ENCODE measurements at regions not wholly inside any gene's neighbourhood (a gene's known extent, or its start where the extent isn't known, plus 50 kb on each side); places are given as distances from the start of the nearest gene placed in this dataset.
"Not testable (repeated sequence)": the region's sequence is repeated elsewhere in the genome, so short reads cannot be mapped to it uniquely, and the experiment has no call there.

DNA sequence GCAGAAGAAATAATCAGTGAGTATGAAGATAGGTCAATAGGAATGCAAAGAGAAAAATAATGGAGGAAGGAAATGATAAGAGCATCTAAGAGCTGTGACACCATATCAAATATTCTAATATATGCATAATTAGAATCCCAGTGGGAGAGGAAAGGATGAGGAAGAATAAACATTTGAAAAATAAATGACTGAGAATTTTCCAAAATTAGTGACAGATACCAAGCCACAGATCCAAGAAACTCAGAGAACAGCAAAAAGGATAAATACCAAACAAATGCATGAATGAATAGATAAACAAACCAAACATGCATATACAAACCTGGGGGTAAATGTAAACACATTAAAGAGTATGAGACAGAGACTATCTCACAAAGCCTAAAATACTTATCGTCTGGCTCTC is 101.4 kb downstream of the PRR15 start:
- H3K79me2 ChIP-seq (ENCODE audit: insufficient read depth, low read depth), result peaks cover 99% of the 10 kb centered on the region
- not testable (repeated sequence) for H4K20me1 ChIP-seq (ENCODE audit: insufficient read depth); H3K9ac ChIP-seq; H2AFZ ChIP-seq (ENCODE audit: low read depth); H3K36me3 ChIP-seq (ENCODE audit: insufficient read depth); H3K27me3 ChIP-seq (ENCODE audit: insufficient read depth, low read depth); H3K4me3 ChIP-seq (IDR thresholded peaks at IDR 0.05; ENCODE audit: insufficient read depth, low read depth, low read length)
- H3K27ac ChIP-seq, result peak overlapping the region; percentile 75; the same call in 1 of the 2 replicates
- peaks cover 98% of the 10 kb centered on the region for H3K4me1 ChIP-seq (ENCODE audit: low read depth, poor library complexity, severe bottlenecking)
- peak overlapping the region; percentile 87 for H3K4me2 ChIP-seq

DNA sequence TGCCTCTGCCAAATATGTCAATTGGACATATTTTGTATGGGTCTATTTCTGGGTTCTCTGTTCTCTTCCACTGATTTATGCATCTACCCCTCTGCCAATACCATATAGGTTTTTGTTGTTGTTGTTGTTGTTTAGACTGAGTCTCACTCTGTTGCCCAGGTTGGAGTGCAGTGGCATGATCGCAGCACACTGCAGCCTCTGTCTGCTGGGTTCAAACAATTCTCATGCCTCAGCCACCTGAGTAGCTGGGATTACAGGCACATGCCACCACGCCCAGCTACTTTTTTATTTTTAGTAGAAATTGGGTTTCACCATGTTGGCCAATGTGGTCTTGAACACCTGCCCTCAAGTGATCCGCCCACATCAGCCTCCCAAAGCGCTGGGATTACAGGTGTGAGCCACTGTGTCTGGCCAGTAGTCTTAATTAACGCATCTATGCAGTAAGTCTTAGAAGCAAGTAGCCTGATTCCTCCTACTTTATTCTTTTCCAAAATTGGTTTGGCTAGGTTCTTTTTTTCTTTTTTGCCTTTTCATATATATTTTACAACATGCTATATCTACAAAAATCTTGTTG is 103.5 kb downstream of the PRR15 start:
- H3K27me3 ChIP-seq (ENCODE audit: insufficient read depth, low read depth); H3K4me3 ChIP-seq (IDR thresholded peaks at IDR 0.05; ENCODE audit: insufficient read depth, low read depth, low read length); H3K9ac ChIP-seq; H4K20me1 ChIP-seq (ENCODE audit: insufficient read depth); H3K36me3 ChIP-seq (ENCODE audit: insufficient read depth); H2AFZ ChIP-seq (ENCODE audit: low read depth): not testable (repeated sequence)
- peaks cover 98% of the 10 kb centered on the region for H3K4me1 ChIP-seq (ENCODE audit: low read depth, poor library complexity, severe bottlenecking)
- H3K79me2 ChIP-seq (ENCODE audit: insufficient read depth, low read depth), result peaks cover 99% of the 10 kb centered on the region
- peak overlapping the region; percentile 41 for H3K27ac ChIP-seq
- peak overlapping the region; percentile 50 for H3K4me2 ChIP-seq

DNA sequence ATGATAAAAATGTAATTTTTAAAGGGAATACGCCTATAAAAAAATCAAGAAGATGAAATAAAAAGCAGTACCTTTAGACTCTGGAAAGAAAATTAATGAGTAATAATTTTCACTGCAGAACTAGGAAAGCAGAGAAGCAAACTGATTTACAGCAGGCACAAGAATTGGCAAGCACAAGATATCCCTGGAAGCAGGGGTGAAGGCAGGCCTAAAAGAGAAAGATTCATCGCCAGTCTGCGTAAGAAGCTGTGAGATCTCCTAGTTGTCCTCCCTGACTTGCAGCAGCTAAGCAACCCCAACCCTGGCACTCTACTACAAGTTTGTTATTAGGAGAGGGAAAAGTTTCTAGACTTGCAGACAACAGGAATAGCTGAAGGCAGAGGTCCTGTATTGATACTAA is 107.7 kb downstream of the PRR15 start:
- peak overlapping the region; percentile 93 for H3K4me2 ChIP-seq
- H3K27me3 ChIP-seq (ENCODE audit: insufficient read depth, low read depth); H2AFZ ChIP-seq (ENCODE audit: low read depth); H3K36me3 ChIP-seq (ENCODE audit: insufficient read depth); H3K9ac ChIP-seq; H3K4me3 ChIP-seq (IDR thresholded peaks at IDR 0.05; ENCODE audit: insufficient read depth, low read depth, low read length); H4K20me1 ChIP-seq (ENCODE audit: insufficient read depth): not testable (repeated sequence)
- H3K27ac ChIP-seq, result peak overlapping the region; percentile 97; the same call in 1 of the 2 replicates
- peaks cover 95% of the 10 kb centered on the region for H3K4me1 ChIP-seq (ENCODE audit: low read depth, poor library complexity, severe bottlenecking)
- peaks cover 93% of the 10 kb centered on the region for H3K79me2 ChIP-seq (ENCODE audit: insufficient read depth, low read depth)

DNA sequence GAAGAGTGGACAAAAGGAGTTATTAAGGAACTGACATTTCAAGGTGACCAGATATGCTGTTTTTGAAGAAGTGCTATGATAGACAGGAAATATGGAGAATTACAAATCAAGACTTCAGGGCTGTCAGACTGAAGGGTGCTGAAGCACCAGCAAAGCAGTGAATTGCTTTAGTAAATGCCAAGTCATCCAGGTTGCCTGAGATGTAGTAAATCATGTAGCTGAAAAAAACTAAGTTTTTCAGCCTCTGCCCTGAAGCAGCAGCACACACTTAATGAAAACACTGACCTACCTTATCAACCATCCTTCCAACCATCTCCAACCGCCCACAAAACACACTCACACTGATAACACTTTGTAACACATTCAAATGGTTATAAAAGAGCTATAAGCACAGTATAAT is 110.0 kb downstream of the PRR15 start:
- peak overlapping the region; percentile 97 for H3K27ac ChIP-seq
- not testable (repeated sequence) for H2AFZ ChIP-seq (ENCODE audit: low read depth); H3K4me3 ChIP-seq (IDR thresholded peaks at IDR 0.05; ENCODE audit: insufficient read depth, low read depth, low read length); H3K36me3 ChIP-seq (ENCODE audit: insufficient read depth); H4K20me1 ChIP-seq (ENCODE audit: insufficient read depth); H3K27me3 ChIP-seq (ENCODE audit: insufficient read depth, low read depth)
- peaks cover 94% of the 10 kb centered on the region for H3K79me2 ChIP-seq (ENCODE audit: insufficient read depth, low read depth)
- peak overlapping the region; percentile 73 for H3K4me2 ChIP-seq
- H3K9ac ChIP-seq, result peak overlapping the region; percentile 17; the same call in 1 of the 2 replicates
- peaks cover 97% of the 10 kb centered on the region for H3K4me1 ChIP-seq (ENCODE audit: low read depth, poor library complexity, severe bottlenecking)

DNA sequence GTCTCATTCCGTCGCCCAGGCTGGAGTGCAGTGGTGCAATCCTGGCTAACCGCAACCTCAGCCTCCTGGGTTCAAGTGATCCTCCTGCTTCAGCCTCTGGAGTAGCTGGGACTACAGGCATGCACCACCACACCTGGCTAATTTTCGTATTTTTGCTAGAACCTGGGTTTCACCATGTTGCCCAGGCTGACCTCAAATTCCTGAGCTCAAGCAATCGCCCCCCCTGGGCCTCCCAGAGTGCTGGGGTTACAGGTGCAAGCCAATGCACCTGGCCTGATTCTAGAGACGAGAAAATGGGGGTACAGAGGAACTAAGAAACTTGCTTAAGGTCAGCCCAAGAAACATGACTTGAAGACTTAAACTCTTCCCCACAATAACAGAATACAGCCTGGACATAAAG is 111.0 kb downstream of the PRR15 start:
- not testable (repeated sequence) for H2AFZ ChIP-seq (ENCODE audit: low read depth); H3K27me3 ChIP-seq (ENCODE audit: insufficient read depth, low read depth); H3K4me3 ChIP-seq (IDR thresholded peaks at IDR 0.05; ENCODE audit: insufficient read depth, low read depth, low read length); H4K20me1 ChIP-seq (ENCODE audit: insufficient read depth); H3K36me3 ChIP-seq (ENCODE audit: insufficient read depth)
- peak overlapping the region; percentile 73 for H3K4me2 ChIP-seq
- H3K9ac ChIP-seq, result peak overlapping the region; percentile 34; the same call in 1 of the 2 replicates
- peak overlapping the region; percentile 97 for H3K27ac ChIP-seq
- H3K79me2 ChIP-seq (ENCODE audit: insufficient read depth, low read depth), result peaks cover 94% of the 10 kb centered on the region
- peaks cover 97% of the 10 kb centered on the region for H3K4me1 ChIP-seq (ENCODE audit: low read depth, poor library complexity, severe bottlenecking)

DNA sequence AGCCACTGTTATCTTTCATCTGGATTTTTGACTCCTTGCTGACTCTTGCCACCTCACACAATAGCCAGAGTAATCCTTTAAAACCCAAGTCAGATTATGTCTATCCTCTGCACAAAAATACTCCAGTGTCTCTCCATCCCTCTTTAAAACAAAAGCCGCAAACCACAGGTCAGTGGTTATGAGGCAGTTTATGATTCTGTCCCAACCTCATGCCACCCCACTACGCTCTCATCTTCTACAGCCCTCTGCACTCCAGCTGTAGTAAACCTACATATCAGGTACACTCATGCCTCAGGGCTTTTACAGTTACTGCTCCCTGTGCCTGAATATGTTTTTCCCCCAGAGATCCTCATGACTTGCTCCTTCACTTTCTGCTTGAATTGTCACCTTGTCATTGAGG is 113.6 kb downstream of the PRR15 start:
- not testable (repeated sequence) for H3K36me3 ChIP-seq (ENCODE audit: insufficient read depth); H2AFZ ChIP-seq (ENCODE audit: low read depth); H3K27me3 ChIP-seq (ENCODE audit: insufficient read depth, low read depth); H3K4me3 ChIP-seq (IDR thresholded peaks at IDR 0.05; ENCODE audit: insufficient read depth, low read depth, low read length); H4K20me1 ChIP-seq (ENCODE audit: insufficient read depth)
- Histone ChIP-seq H3K9ac (peak overlapping the region; percentile 26; the same call in 1 of the 2 replicates), H3K27ac (peak overlapping the region; percentile 97), H3K4me1 (ENCODE audit: low read depth, poor library complexity, severe bottlenecking) (peaks cover 74% of the 10 kb centered on the region), H3K4me2 (peak overlapping the region; percentile 98), H3K79me2 (ENCODE audit: insufficient read depth, low read depth) (peaks cover 94% of the 10 kb centered on the region)

DNA sequence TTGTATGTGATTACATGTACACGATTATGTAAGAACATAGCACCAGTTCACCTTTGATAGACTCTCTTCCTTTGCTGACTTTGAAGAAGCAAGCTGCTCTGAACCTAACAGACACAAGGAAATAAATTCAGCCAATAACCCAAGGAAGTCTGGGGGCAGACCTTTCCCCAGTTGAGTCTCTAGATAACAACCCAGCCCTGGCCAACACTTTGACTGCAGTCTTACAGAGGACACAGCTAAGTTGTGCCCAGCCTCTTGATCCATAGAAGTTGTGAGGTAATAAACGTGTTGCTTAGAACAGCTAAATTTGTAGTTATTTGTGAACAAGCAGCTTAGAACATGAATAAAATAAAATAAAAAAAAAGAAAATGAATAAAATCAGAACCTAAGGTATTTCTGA is 116.3 kb downstream of the PRR15 start:
- H3K9ac ChIP-seq, result peak overlapping the region; percentile 95
- peaks cover 99% of the 10 kb centered on the region for H3K79me2 ChIP-seq (ENCODE audit: insufficient read depth, low read depth)
- H3K4me1 ChIP-seq (ENCODE audit: low read depth, poor library complexity, severe bottlenecking), result peaks cover 49% of the 10 kb centered on the region
- H2AFZ ChIP-seq (ENCODE audit: low read depth); H3K36me3 ChIP-seq (ENCODE audit: insufficient read depth); H3K4me3 ChIP-seq (IDR thresholded peaks at IDR 0.05; ENCODE audit: insufficient read depth, low read depth, low read length); H3K27me3 ChIP-seq (ENCODE audit: insufficient read depth, low read depth); H4K20me1 ChIP-seq (ENCODE audit: insufficient read depth): not testable (repeated sequence)
- H3K27ac ChIP-seq, result peak overlapping the region; percentile 97
- H3K4me2 ChIP-seq, result peak overlapping the region; percentile 98

DNA sequence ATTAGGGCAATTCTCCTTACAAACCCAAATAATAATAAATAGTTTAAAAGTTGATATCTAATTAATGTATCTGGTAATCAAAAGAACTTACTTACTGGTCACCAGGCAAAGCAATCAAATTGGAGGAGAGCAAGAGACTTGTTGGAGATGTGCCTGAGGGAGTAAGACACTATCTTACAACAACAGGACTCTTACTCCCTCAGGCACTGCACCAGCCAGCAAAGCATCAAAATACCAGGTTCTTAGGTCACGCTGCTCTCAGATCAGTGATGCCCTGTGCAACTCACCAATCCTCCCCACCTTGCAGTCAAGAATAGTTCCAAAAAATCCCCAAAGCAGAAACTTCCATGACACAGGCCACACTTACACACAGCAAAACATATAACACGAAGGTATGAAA is 117.0 kb downstream of the PRR15 start:
- not testable (repeated sequence) for H3K4me3 ChIP-seq (IDR thresholded peaks at IDR 0.05; ENCODE audit: insufficient read depth, low read depth, low read length); H3K36me3 ChIP-seq (ENCODE audit: insufficient read depth); H2AFZ ChIP-seq (ENCODE audit: low read depth); H4K20me1 ChIP-seq (ENCODE audit: insufficient read depth); H3K27me3 ChIP-seq (ENCODE audit: insufficient read depth, low read depth)
- Histone ChIP-seq H3K79me2 (ENCODE audit: insufficient read depth, low read depth) (peaks cover 96% of the 10 kb centered on the region), H3K9ac (peak overlapping the region; percentile 95), H3K27ac (peak overlapping the region; percentile 97), H3K4me2 (peak overlapping the region; percentile 98), H3K4me1 (ENCODE audit: low read depth, poor library complexity, severe bottlenecking) (peaks cover 43% of the 10 kb centered on the region)

DNA sequence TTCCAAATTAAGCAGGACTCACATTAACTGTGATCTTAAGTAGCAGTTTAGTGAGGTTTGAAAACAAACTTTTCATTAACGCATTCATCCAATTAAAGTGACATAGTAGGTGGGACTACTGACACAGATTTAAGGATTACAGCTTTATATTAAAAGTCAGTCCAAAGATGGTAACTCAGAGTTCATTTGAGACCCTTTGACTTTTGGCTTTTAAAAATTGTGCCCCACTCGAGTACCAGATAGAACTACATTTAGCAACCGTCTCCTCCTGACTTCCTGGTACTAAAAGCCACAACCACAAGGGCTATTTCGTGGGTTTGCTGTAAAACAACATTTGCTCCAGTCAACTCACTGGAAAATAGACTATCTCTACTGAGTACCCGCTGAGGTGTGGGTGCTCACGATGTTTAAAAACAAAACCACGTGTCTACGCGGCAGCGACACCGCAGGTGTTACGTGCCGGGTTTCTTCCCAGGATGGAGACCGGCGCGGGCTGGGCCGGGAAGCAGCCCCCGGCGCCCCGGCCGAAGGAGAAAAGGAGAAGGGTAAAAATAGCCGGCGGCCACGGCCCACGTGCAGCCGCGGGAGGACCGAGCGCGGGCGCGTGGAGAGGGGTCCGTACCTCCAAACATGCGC is 120.6 kb downstream of the PRR15 start:
- Histone ChIP-seq H3K9ac (peak overlapping the region; percentile 95), H3K4me2 (peak overlapping the region; percentile 98), H3K27ac (peak overlapping the region; percentile 97), H3K4me1 (ENCODE audit: low read depth, poor library complexity, severe bottlenecking) (peaks cover 41% of the 10 kb centered on the region), H3K79me2 (ENCODE audit: insufficient read depth, low read depth) (peaks cover 77% of the 10 kb centered on the region)
- H3K36me3 ChIP-seq (ENCODE audit: insufficient read depth); H4K20me1 ChIP-seq (ENCODE audit: insufficient read depth); H3K4me3 ChIP-seq (IDR thresholded peaks at IDR 0.05; ENCODE audit: insufficient read depth, low read depth, low read length); H3K27me3 ChIP-seq (ENCODE audit: insufficient read depth, low read depth); H2AFZ ChIP-seq (ENCODE audit: low read depth): not testable (repeated sequence)
